Lung (tissue), 11 donors: ENCODE measurements at regions not wholly inside any gene's neighbourhood (a gene's known extent, or its start where the extent isn't known, plus 50 kb on each side); places are given as distances from the start of the nearest gene placed in this dataset.
"Not testable (repeated sequence)": the region's sequence is repeated elsewhere in the genome, so short reads cannot be mapped to it uniquely, and the experiment has no call there.

ENCODE experiments used
- ATAC-seq: fragments of 200-7000 bp; cut with Tn5 transposase; one replicate; pipeline ENCODE4 v1.9.1; 2020; ENCODE audit warnings: moderate number of reproducible peaks; ENCODE audit not compliant: insufficient read depth, low FRiP score
- DNase-seq, 3 donors: peaks; one replicate each; pipeline ENCODE4 v3.0.0-alpha.2; 2013 to 2017
- H3K27ac ChIP-seq, 2 donors: one replicate each; pipeline ENCODE4 v1.5.1; 2013; ENCODE audit warnings: mild to moderate bottlenecking in 2 of 2, moderate library complexity in 2 of 2, control low read depth in 1 of 2, inconsistent platforms in 1 of 2, low read depth in 1 of 2, low read length in 1 of 2
- H3K27me3 ChIP-seq, 3 donors: one replicate each; pipeline ENCODE4 v1.5.1; 2013; ENCODE audit warnings: low read length in 2 of 3; ENCODE audit not compliant: control insufficient read depth in 3 of 3, insufficient read depth in 3 of 3
- H3K36me3 ChIP-seq, 4 donors: one replicate each; pipeline ENCODE4 v1.5.1; 2013; ENCODE audit warnings: low read length in 4 of 4, mild to moderate bottlenecking in 1 of 4, moderate library complexity in 1 of 4; ENCODE audit not compliant: control insufficient read depth in 4 of 4, insufficient read depth in 4 of 4
- H3K4me1 ChIP-seq, 5 donors: one replicate each; pipeline ENCODE4 v1.5.1; 2013; ENCODE audit warnings: low read length in 5 of 5, mild to moderate bottlenecking in 2 of 5, moderate library complexity in 1 of 5; ENCODE audit not compliant: control insufficient read depth in 5 of 5, insufficient read depth in 5 of 5
- H3K4me3 ChIP-seq: one replicate; pipeline ENCODE4 v1.5.1; 2013; ENCODE audit warnings: mild to moderate bottlenecking, control low read depth, moderate library complexity
- H3K9ac ChIP-seq, 2 donors: one replicate each; pipeline ENCODE4 v1.5.1; 2013; ENCODE audit warnings: low read length in 2 of 2, control low read depth in 1 of 2; ENCODE audit not compliant: insufficient read depth in 1 of 2
- H3K9me3 ChIP-seq, 4 donors: one replicate each; pipeline ENCODE4 v1.5.1; 2013; ENCODE audit warnings: low read length in 3 of 4, mild to moderate bottlenecking in 1 of 4, moderate library complexity in 1 of 4; ENCODE audit not compliant: control insufficient read depth in 4 of 4, insufficient read depth in 3 of 4
- CTCF ChIP-seq: IDR thresholded peaks from 2 replicates; pipeline ENCODE4 v1.5.1; 2012; ENCODE audit warnings: mild to moderate bottlenecking; ENCODE audit errors: control extremely low read depth, extremely low read depth
- WGBS, 2 donors: extraction: QIAGEN DNeasy Blood & Tissue Kit; methylation state at CpG; one replicate each; pipeline ENCODE4 v1.1.7; 2013; 5-methylcytosine and 5-hydroxymethylcytosine counted together
- donor health status: control.
- donor health status: control.
- donor health status: Bipolar disorder and iron deficiency.
- donor health status: healthy.
- donor health status: DM: yes; HTN: yes; CAD: no.

GRCh38 chr5:155822177-155822576 is 504.8 kb upstream of the SGCD start:
- Histone ChIP-seq H3K36me3 (no peaks in the 10 kb centered on the region), H3K4me1 (peaks cover 0 to 4% (median 0%) of the 10 kb centered on the region in 5 donors), H3K9ac (no peak overlapping the region), H3K4me3 (no peak overlapping the region), H3K27me3 (no peaks in the 10 kb centered on the region), H3K9me3 (peaks cover 0 to 2% (median 0%) of the 10 kb centered on the region in 4 donors), H3K27ac (no peak overlapping the region)
- ATAC-seq (no peak), DNase-seq (no peak)
- TF ChIP-seq CTCF, result no peak
- 55 to 57% methylated on average over 3 of the region's 3 CpGs for whole genome bisulfite sequencing, 2 donors

GRCh38 chr5:155826611-155827507 is 500.1 kb upstream of the SGCD start:
- ATAC-seq (no peak), DNase-seq (no peak)
- Histone ChIP-seq H3K27me3 (no peaks in the 10 kb centered on the region), H3K36me3 (no peaks in the 10 kb centered on the region), H3K9ac (no peak overlapping the region), H3K4me1 (peaks cover 0 to 4% (median 0%) of the 10 kb centered on the region in 5 donors), H3K9me3 (no peaks in the 10 kb centered on the region), H3K4me3 (no peak overlapping the region), H3K27ac (no peak overlapping the region)
- TF ChIP-seq CTCF, result no peak
- 81 to 89% methylated on average over 3 of the region's 3 CpGs for WGBS, 2 donors

- H3K27me3 ChIP-seq, H3K9ac ChIP-seq, H3K27ac ChIP-seq, H3K4me3 ChIP-seq, ATAC-seq, H3K36me3 ChIP-seq, DNase-seq, H3K9me3 ChIP-seq, H3K4me1 ChIP-seq: not testable (repeated sequence)
- WGBS, 2 donors, result 74 to 76% methylated on average over 2 of the region's 2 CpGs
These were observed 499.5 kb upstream of the SGCD start for GRCh38 chr5:155827508-155827815.

- H3K4me1 ChIP-seq, result peaks cover 0 to 4% (median 0%) of the 10 kb centered on the region in 5 donors
- H3K36me3 ChIP-seq, result no peaks in the 10 kb centered on the region
- no peak overlapping the region for H3K9ac ChIP-seq
- TF ChIP-seq CTCF, result no peak
- no peak overlapping the region for H3K27ac ChIP-seq
- H3K9me3 ChIP-seq, result no peaks in the 10 kb centered on the region
- H3K27me3 ChIP-seq, result no peaks in the 10 kb centered on the region
- no peak overlapping the region for H3K4me3 ChIP-seq
- DNase-seq (no peak), ATAC-seq (no peak)
- 73 to 80% methylated on average over 1 of the region's 1 CpG for WGBS, 2 donors
These were observed 499.0 kb upstream of the SGCD start for GRCh38 chr5:155827949-155828348.
